ENCODE measurements at regions not wholly inside any gene's neighbourhood (a gene's known extent, or its start where the extent isn't known, plus 50 kb on each side); places are given as distances from the start of the nearest gene placed in this dataset.
"Not testable (repeated sequence)": the region's sequence is repeated elsewhere in the genome, so short reads cannot be mapped to it uniquely, and the experiment has no call there.

- DNase-seq (ENCODE audit: low spot score), result no peak
Observed at GRCh38 chr3:157857440-157857839, 248.8 kb downstream of the SHOX2 start.

GRCh38 chr3:157856078-157856939, 249.9 kb downstream of the SHOX2 start:
- peak; percentile 10 for DNase-seq (ENCODE audit: low spot score)

DNA sequence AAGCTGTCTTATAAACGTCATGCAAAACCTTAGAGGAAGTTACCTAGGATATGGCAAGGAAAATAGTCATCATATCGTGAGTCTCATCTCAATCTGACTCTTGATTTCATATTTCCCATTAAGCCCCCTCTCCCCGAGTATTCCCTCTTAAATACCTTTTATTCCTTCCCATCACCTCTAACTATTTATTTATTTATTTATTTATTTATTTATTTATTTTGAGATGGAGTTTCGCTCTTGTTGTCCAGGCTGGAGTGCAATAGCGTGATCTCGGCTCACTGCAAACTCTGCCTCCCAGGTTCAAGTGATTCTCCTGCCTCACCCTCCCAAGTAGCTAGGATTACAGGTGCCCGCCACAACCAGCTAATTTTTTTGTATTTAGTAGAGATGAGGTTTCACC, 260.4 kb downstream of the SHOX2 start:
- DNase-seq (ENCODE audit: low spot score), result not testable (repeated sequence)

DNA sequence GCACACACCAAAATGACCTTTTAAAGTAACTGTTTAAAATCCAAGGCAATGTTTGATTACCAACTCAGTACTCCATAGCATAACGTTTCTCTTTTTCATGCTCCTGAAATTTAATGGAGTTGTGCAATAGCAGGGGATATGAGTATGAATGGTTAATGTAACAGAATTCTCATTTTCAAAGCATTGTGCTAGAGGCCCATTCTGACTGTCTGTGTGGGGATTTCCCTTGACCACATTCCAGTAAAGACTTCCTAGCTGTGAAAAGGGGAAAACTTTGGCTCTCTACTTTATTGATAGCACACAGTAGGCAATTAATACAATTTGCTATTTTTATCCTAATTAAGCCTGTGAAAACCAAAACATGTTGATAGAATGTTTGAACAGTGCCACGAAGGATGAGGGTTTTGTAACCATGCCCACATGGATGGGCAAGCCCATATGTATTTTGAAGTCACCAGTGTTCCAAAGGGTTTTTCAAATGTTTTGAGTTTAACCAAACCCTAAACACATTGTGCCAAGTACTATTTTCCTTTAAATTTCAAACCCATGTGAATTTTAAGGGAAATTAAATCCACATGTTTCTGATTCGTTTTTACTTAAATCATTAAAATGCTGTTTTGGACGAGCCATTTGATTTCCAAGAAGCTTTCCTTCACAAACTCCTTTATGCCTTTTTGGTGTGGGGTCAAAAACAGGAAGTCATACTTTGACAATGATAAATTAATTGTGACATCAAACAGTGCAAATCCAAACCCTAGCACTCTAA, 261.2 kb downstream of the SHOX2 start:
- DNase-seq (ENCODE audit: low spot score), result no peak

DNA sequence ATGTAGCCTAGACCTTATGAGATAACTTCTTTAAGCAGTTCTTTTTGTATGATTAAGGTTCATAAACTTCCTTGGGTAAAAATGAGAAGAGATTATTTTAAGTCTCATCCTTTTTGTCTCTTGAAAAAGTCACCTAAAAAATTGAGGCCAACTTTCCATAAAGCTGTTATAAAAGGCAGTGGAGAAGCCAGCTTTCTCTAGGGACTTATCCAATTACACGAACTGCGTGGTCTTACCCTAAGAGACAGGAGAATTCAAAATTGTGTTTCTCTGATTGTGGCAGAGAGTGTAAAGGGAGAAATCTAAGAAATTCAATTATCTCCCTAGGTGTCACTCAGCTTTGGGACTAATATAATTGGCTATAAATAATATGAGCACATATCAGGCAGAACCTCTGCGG, 262.0 kb downstream of the SHOX2 start:
- no peak for DNase-seq (ENCODE audit: low spot score)

- DNase-seq (ENCODE audit: low spot score), result no peak
Observed at GRCh38 chr3:157841029-157841428, 265.2 kb downstream of the SHOX2 start.

GRCh38 chr3:157840564-157840963, 265.7 kb downstream of the SHOX2 start:
- no peak for DNase-seq (ENCODE audit: low spot score)

DNA sequence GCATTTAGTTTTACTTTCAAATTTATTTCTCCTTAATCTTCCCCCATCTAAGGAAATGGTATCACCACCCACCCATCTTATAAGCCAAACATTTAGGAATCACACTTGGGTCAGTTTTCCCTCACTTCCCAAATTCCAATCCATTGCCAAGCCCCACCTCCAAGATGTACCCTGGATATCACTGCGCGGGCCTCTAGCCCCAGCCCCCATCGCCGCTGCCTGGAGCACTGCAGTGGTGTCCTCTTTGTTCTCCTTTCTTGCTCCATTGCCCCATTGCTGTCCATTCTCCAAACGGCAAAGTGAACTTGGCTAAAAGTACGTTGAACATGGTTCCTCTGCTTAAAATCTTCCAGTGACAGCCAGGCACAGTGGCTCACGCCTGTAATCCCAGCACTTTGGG, 267.8 kb downstream of the SHOX2 start:
- no peak for DNase-seq (ENCODE audit: low spot score)

GRCh38 chr3:157837336-157837735, 268.9 kb downstream of the SHOX2 start:
- DNase-seq (ENCODE audit: low spot score), result no peak

GRCh38 chr3:157836022-157836421, 270.2 kb downstream of the SHOX2 start:
- no peak for DNase-seq (ENCODE audit: low spot score)

GRCh38 chr3:157832588-157832987, 273.6 kb downstream of the SHOX2 start:
- DNase-seq (ENCODE audit: low spot score), result no peak

- DNase-seq (ENCODE audit: low spot score), result no peak
Observed at GRCh38 chr3:157830556-157831236, 275.5 kb downstream of the SHOX2 start.

DNA sequence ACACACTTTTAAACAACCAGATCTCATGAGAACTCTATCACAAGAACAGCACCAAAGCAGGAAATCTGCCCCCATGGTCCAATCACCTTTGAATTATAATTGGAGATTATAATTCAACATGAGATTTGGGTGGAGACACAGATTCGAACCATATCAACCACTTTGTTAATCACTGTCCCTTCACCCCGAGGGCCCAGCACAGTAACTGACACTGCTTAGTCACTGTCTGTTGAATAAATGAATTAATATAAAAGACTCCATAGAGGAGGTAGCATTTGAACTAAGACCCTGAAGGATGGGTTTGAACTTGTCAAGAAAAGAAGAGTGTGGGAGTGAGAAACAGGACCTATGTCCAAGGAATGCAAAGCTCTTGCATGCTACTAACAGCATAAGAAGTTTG, 276.4 kb downstream of the SHOX2 start:
- no peak for DNase-seq (ENCODE audit: low spot score)

DNA sequence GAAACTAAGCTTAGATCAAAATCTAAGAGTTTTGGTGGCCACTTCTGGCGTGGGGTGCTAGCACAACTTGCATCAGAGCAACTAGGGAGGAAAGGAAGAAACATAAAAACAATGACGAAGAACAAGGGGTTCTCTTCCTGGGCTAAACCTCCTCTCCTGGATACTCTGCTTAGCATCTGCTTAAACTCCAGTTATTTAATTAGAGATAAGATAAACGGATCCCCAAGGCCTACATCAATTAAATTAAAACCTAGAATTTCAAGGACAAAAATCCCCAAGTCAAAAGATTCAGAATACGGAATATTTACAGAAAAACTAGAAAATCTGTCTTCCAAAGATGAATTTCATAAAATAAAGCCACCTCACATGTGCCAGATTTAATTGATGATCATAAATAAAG, 281.9 kb downstream of the SHOX2 start:
- DNase-seq (ENCODE audit: low spot score), result no peak

DNA sequence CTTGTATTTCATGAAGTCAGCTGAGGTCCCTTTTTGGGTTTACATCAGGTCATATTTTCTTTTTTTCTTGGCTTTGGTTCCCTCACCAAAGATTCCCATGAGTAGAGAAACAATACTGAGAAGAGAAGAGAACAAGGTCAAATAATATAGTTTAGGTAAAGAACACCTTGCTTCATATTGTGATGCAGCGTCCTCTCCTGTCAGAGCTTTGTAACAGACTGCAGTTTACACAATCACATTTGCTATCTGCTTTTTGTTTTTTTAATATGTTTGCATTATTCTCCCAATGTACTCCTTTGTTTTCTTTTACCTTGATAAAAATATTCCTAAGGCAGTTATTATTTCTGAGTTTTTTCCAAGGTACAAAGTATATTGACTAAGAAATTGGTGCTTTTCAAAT, 283.2 kb downstream of the SHOX2 start:
- no peak for DNase-seq (ENCODE audit: low spot score)

GRCh38 chr3:157820157-157820517, 286.1 kb downstream of the SHOX2 start:
- no peak for DNase-seq (ENCODE audit: low spot score)

GRCh38 chr3:157819270-157820156, 286.7 kb downstream of the SHOX2 start:
- no peak for DNase-seq (ENCODE audit: low spot score)

GRCh38 chr3:157816896-157817295, 289.3 kb downstream of the SHOX2 start:
- DNase-seq (ENCODE audit: low spot score), result no peak

- DNase-seq (ENCODE audit: low spot score), result no peak
Observed at GRCh38 chr3:157816296-157816695, 289.9 kb downstream of the SHOX2 start.

DNA sequence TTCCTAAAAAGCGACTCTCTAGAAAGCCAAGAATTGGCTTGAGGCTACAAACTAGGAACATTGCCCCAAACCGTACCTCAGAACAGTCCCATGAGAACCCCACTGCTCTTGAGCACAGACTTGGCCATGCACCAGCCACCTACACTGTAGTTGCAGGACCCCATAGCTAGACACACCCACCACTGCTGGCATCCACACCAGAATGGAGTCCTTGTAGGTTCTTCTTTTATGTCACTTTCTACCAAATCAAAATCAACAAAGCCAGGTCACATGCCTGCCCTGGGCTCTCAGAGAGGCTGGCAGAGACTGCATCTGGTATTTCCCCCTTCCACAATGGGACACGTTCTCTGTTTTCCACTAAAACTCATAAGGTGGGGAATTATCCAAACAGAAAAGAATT, 290.5 kb downstream of the SHOX2 start:
- DNase-seq (ENCODE audit: low spot score), result no peak

DNA sequence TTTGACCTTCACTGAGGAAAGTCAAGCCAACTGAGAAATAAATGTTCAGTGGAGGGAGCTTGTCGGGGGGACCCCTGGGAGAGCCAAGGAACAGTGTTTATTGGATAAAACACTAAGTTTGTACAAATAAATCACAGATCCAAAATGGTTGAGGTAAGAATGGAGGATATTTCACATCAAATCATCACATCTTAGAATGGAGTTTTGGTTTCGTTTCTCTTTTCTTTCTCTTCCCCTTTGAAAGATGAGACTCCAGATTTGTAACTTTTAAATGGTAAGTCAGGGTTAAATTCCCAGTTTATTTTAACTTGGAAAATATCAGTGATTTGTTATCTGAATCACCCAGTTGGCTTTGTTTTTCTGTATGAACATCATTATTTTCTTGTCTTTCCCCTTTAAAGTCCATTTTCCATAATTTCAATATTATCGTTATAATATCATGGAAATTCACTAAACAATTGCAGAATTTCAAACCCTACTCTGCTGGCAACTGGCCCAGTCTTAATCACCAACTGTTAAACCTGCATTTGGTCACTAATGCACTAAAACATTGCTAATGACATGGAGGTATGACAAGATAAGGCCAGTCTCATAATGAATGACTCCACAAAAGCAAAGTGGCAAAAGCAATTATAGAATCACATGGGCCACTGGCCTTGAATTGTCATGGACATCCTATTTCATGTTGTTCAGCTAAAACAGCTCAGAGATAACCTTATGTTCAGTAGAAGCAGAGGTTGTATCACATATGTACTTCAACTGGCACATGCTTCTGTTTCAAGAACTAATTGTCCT, 295.1 kb downstream of the SHOX2 start:
- DNase-seq (ENCODE audit: low spot score), result no peak

All from kidney tubule cell (primary cell).